ENCODE measurements at regions not wholly inside any gene's neighbourhood (a gene's known extent, or its start where the extent isn't known, plus 50 kb on each side); places are given as distances from the start of the nearest gene placed in this dataset.
"Not testable (repeated sequence)": the region's sequence is repeated elsewhere in the genome, so short reads cannot be mapped to it uniquely, and the experiment has no call there.

- no peak for DNase-seq
These were observed 292.6 kb upstream of the CDH11 start for GRCh38 chr16:65414284-65414984.

- DNase-seq = no peak
These were observed 292.0 kb upstream of the CDH11 start for GRCh38 chr16:65413861-65414260.

GRCh38 chr16:65410801-65411200, 288.9 kb upstream of the CDH11 start:
- no peak for DNase-seq

- DNase-seq = no peak
These were observed 287.6 kb upstream of the CDH11 start for GRCh38 chr16:65409510-65409909.

GRCh38 chr16:65406933-65407332, 285.1 kb upstream of the CDH11 start:
- no peak for DNase-seq

GRCh38 chr16:65406116-65406515, 284.3 kb upstream of the CDH11 start:
- no peak for DNase-seq

- DNase-seq = no peak
These were observed 272.4 kb upstream of the CDH11 start for GRCh38 chr16:65394281-65394680.

GRCh38 chr16:65392806-65393565, 271.1 kb upstream of the CDH11 start:
- DNase-seq = no peak

GRCh38 chr16:65388592-65388991, 266.7 kb upstream of the CDH11 start:
- no peak for DNase-seq

GRCh38 chr16:65386672-65387071, 264.8 kb upstream of the CDH11 start:
- no peak for DNase-seq

GRCh38 chr16:65384441-65384840, 262.6 kb upstream of the CDH11 start:
- no peak for DNase-seq

- no peak for DNase-seq
These were observed 255.3 kb upstream of the CDH11 start for GRCh38 chr16:65377195-65377594.

- DNase-seq = no peak
These were observed 254.7 kb upstream of the CDH11 start for GRCh38 chr16:65376601-65377000.

- DNase-seq = no peak
These were observed 253.8 kb upstream of the CDH11 start for GRCh38 chr16:65375651-65376050.

- DNase-seq = no peak
These were observed 251.2 kb upstream of the CDH11 start for GRCh38 chr16:65373097-65373496.

- DNase-seq = no peak
These were observed 250.3 kb upstream of the CDH11 start for GRCh38 chr16:65372171-65372570.

GRCh38 chr16:65365732-65366715, 244.2 kb upstream of the CDH11 start:
- no peak for DNase-seq

GRCh38 chr16:65356721-65357120, 234.9 kb upstream of the CDH11 start:
- DNase-seq = not testable (repeated sequence)

GRCh38 chr16:65355706-65356105, 233.8 kb upstream of the CDH11 start:
- no peak for DNase-seq

- no peak for DNase-seq
These were observed 231.3 kb upstream of the CDH11 start for GRCh38 chr16:65353183-65353582.

- DNase-seq = no peak
These were observed 227.8 kb upstream of the CDH11 start for GRCh38 chr16:65349626-65350025.

- DNase-seq = no peak
These were observed 221.7 kb upstream of the CDH11 start for GRCh38 chr16:65343556-65343955.

Data from C1 segment of cervical spinal cord (tissue), 14 donors.